Epidermal melanocyte (primary cell): ENCODE measurements at regions not wholly inside any gene's neighbourhood (a gene's known extent, or its start where the extent isn't known, plus 50 kb on each side); places are given as distances from the start of the nearest gene placed in this dataset.
"Not testable (repeated sequence)": the region's sequence is repeated elsewhere in the genome, so short reads cannot be mapped to it uniquely, and the experiment has no call there.

Experiments used
- DNase-seq: peaks from one replicate; pipeline ENCODE4 v3.0.0; 2011; ENCODE audit warnings: low spot score; ENCODE audit not compliant: insufficient read length

DNA sequence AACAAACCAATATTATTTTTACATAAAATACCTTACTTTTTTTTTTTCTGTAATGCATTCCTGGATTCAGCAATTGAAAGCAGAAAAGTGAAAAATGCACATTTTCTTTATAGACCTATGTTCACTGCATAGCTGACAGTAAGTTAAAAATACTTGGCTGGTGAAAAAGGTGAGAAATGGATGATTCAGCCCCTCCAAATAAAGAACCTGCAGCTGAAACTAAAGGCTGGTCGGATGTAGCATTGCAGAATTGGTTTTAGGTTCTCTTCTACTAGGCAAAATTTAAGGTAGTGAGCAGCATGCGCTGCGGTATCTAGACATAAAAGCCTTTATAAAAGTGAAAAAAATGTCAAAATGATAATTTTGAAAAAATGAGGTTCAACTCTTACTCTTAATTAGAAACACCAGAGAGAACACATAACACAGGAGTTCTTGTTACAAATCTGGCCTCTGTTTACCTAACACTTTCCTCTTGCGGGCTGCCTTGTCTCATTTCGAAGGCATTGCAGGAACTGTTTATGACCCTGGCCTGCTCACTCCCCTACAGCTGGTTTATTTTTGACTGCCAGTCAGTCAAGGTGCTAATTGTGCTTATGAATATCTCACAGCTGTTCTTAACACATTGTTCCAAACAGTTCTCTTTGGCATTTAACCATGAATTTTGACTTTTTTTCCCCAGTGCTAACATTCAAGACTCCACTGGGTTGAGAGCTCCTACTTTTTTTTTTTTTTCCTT lies 455.4 kb upstream of the TBL1XR1 start:
- no peak for DNase-seq

DNA sequence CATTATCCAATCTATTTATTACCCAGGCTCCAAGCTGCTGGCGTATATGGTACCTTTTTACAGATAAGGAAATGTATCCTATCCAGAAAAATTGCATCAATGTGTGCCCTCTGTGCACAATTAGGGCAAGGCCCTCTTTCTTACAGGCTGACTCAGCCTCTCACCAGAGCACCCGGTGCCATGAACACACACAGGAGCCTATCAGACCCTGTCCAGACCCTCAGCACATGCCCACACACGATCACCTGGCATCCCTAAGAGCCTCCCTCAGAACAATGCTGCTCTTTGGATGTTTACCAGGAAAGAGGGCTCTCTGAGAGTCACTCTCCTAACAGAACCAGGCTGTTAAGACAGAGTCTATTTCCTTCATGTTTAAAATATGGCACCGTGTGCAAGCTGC lies 460.0 kb upstream of the TBL1XR1 start:
- DNase-seq = no peak

DNA sequence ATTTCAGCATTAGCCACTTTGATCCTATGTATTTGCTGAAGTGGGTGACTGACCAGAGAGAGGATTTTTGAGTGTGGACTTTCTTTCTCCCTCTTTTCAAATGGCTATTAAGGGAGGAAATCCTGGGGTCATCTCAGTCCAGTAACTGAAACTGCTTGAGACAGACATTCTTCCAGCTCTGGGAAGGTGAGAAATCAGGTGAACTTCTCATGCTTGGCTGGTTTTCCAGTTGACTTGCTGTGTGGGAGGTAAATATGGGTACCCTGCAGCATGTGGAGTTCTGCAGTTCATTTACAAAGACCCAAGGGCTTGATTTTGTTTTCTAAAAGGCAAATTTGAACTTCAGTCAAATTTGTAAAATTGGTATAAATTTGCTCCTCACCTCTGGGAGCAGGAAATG lies 461.1 kb upstream of the TBL1XR1 start:
- DNase-seq = no peak

DNA sequence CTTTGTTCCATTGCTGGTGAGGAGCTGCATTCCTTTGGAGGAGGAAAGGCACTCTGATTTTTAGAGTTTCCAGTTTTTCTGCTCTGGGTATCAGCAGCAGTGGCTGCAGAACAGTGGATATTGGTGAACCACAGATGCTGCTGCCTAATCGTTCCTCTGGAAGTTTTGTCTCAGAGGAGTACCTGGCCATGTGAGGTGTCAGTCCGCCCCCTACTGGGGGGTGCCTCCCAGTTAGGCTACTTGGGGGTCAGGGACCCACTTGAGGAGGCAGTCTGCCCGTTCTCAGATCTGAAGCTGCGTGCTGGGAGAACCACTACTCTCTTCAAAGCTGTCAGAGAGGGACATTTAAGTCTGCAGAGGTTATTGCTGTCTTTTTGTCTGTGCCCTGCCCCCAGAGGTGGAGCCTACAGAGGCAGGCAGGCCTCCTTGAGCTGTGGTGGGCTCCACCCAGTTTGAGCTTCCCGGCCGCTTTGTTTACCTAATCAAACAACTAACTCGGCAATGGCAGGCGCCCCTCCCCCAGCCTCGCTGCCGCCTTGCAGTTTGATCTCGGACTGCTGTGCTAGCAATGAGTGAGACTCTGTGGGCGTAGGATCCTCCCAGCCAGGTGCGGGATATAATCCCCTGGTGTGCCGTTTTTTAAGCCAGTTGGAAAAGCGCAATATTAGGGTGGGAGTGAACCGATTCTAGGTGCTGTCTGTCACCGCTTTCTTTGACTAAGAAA lies 467.3 kb upstream of the TBL1XR1 start:
- not testable (repeated sequence) for DNase-seq

DNA sequence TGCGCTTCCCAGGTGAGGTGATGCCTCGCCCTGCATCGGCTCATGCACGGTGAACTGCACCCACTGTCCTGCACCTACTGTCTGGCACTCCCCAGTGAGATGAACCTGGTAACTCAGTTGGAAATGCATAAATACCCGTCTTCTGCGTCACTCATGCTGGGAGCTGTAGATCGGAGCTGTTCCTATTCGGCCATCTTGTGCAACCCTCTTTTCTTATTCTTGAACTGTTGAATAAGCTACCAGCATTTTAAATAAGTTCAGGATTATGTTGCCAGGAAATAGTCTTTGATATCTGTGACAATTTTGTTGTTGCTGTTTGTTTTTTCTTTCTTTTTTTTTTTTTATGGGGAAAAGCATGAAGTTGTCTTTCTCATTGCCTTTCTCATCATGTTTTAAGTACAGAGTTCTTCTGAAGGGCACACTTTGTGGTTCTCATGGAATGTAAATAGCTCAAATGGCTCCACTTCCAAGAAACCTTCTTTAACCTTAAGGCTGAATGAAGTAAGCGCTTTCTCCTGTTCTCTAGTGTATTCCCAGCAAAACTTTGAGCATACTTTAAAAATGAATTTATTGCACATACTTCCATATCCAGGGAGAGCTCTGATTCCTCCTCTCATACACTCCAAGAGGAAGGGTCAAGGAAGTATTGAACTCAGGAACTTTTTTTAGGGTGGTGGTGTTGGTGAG lies 468.0 kb upstream of the TBL1XR1 start:
- DNase-seq = no peak

DNA sequence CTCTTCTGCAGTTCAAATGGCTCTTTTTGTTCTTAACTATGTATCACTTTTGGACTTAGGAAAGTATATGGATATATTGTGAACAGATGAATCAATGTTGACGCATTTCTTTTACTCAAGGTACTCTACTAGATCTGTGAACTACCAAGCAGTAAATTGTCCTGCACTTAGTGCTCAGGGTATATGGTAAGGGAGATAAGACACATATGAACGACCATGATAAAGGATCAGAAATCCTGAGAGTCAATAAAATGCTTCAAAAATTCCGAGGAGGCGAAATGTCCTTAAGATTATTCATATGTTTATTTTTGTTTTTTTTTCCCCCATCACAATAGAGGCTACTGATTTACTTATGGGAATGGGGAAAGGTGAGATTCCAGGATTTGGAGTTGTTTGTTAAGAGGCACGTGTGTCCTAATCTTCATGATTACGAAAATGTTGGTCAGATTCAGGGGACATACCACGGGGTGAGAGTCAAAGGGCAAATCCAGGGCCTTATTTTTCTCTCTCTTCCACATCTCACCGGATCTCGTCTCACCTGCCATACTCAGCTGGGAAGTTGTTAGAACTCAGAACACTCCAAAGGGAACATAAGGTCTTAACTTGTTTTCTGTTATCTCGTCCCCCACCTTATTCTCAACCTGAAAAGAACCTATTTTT lies 475.1 kb upstream of the TBL1XR1 start:
- no peak for DNase-seq

DNA sequence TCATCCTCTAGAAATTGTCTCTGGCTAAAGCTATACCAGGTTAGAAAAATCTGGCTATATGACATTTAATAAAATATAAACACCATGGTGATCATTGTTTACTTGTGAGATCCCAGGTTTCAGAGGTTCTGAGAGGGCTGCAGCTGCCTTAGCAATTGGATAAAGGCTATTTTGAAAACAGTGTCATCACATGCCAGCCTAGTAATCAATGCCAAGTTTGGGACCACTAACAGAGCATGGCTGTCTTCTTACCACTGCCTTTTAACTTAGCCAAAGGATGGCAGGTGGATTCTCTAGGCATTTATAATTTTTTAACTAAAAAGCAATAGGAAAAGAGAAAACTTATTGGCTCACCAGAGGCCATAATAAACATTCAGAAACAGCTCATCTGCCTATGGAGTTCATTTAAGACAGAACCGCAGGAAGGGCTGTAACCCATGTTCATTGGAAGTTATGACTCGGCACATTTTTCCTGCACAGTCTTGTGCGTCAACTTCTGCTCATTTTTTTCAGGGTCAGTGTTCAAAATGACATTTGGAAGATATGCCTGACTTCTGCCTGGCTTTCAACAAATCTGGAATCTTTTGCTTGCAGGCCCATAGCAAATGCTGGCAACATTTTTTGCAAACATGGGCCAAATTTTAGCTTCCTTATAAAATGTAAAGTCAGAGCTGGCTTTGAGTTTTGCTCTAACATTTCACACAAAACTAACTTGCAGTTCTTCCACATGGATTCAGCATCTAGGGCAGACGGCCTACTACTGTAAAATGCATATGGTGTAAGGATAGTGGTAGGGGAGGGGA lies 476.0 kb upstream of the TBL1XR1 start:
- DNase-seq = no peak

DNA sequence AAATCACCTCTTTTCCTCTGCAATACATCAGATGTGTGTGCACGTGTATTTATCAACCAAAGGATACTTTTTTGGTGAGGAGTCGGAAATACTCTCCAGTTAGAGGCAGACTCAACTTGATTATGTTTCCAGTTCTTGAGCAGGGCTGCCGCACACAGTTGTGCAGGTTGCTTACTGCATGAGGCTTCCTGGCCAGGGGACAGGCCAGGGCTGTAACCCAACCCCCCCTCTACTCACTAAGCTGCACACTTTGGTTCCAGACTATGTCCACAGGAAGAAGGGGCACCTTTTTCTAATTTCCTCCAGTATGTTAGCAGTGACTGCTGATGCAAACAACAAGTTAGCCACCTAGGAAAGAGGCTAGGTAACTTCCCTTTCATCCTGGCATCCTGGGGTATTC lies 476.9 kb upstream of the TBL1XR1 start:
- DNase-seq = no peak

DNA sequence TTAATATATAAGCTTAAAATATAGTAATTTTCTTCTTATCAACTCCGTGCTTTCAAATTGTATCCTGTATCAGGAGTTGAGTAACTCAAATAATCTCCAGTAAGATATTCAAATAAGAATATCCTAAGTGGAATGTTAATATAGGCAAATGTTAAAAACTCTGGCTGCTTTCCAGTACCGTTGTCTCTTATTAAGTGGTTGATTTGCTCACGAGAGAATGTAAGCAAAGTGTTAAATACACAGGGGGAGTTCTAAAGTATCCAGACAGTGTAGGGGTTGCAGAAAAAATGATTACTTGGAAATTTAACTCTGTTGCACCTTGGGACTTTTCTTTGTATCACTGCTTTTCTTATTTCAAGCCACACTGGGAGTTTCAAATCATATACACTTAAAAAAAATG lies 478.9 kb upstream of the TBL1XR1 start:
- no peak for DNase-seq

DNA sequence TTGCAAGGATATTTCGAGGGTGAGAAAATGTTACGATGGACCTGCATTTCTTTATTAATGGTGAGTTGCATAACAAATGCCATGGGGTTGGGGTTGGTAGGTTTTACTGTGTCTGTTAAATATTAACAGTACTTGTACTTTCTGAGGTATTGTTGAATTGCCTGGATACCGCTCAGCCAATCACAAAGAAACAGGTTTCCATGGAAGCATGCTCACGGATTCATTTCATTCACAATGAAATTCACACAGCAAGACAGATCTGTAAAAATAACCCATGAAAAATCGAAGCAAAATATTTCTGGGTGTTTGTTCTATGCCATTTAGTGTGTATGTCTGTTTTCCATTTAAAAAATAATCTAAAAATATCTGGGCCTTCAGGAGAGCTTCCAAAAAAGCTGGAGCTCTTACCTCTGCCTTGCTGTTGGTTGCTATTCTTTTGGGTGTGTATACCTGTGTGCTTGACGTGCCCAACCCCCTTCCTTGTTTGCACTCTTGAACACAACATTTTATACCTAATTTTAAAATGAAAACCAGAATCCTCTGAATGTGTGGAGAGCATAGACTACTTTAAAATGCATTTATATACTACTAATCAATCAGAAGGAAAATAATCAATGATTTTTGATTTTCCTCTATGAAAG lies 479.8 kb upstream of the TBL1XR1 start:
- no peak for DNase-seq

DNA sequence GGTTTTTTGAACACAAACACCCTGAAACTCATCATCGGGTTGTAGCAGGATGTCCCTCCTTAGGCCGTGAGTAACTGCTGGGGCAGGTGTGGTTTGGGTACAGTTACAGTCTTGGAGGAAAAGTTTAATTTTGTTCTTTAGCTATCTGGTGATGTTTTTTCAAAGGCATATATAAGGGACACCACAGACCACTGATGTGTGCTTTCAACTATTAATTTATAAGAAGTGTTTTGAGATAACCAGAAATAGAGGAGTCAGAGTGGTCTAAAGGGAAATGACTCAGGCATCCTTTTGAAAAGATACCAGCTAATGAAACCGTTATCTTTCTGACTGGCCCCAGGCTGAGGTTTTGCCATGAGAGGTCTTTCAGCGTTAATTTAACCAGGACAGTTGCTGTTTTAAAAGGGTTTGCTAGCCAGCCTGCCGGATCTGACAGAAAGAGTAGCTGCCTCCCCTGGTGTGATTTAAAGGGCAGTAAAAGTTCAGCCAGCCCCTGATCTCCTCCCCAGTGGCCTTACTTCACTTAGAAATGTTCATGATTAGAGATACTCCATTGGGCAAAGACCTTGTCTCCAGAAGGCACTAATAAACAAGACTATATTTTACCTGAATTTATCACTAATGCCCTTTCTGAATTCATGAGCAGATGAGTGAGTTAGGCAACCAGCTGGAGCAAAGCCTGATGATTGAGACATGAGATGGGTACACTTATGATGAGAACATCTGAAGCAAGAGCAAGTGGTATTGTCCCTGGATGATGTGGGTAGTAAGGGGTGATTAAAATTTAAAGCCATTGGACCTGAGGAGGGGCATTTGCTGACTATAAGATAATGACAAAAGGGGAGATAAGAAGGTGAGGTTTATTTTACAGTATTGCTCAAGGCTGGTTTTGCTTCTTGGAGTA lies 482.5 kb upstream of the TBL1XR1 start:
- DNase-seq = no peak

DNA sequence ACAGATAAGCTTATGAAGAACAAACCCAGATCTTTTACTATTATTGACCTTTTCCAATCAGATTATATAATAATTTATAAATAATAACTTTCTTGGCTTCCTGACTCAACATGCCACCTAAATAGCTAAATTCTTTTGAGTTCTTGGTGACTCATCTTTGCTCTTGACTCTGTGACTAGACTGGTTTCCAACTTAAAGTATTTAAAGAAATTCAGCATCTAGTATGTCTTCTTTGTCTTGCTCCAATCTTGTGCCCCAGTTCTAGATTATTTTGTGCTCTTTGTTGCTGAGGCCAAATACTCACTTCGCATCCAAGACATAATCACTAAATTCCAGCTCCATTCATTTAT lies 483.2 kb upstream of the TBL1XR1 start:
- no peak for DNase-seq

DNA sequence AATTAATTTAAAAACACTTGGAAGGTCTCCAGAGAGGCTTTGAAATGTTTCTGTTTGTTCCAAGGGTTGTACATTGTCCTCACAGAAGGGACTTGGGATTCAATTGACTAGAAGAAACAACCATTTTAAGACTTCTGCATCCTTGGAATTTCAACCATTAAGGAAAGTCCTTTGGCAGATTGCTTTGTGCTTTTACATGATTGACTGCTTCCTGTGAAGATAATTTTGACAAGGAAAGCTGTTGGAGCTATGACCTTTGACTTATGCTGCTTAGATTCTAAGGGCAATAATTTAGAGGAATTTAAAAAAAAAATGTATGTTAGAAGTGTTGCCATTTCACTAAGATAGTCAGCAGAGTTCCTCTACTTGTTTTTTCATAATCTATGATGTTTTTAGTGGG lies 483.9 kb upstream of the TBL1XR1 start:
- DNase-seq = no peak

DNA sequence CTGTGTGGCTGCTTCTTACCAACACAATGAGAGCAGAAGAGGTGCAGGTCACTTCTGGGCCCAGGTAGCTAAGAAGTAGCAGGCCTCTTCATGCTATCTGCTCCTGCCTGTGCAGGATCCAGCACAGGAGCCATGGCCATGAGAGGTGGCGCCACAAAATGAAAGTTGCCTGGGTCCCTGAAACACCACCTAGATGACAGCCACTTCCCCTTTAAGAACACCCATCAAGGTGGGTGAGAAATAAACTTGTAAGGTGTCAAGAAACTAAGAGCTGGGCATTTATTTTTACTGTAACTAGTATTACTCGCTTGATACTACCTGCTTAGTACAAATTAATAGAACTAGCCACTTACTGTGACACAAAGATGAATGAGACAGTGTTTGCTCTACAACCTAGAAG lies 484.6 kb upstream of the TBL1XR1 start:
- DNase-seq = no peak

DNA sequence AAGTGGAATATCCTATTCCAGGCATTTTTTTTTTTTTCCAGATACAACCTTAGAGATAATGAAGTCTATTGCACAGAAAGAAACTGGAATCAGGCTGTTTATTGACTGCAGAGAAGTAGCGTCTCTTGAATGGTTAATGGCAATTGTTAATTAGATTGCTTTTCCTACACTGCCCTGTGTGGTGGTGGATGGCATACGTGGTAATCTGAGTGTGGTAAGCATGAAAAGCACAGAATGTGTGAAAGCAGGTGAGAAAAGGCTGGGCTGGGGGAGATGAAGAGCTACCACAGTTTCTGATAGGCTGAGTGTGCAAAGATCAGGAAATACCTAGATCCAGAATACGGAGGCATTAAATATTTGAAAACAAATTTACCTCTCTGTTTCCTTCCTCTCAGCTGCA lies 486.3 kb upstream of the TBL1XR1 start:
- no peak for DNase-seq

DNA sequence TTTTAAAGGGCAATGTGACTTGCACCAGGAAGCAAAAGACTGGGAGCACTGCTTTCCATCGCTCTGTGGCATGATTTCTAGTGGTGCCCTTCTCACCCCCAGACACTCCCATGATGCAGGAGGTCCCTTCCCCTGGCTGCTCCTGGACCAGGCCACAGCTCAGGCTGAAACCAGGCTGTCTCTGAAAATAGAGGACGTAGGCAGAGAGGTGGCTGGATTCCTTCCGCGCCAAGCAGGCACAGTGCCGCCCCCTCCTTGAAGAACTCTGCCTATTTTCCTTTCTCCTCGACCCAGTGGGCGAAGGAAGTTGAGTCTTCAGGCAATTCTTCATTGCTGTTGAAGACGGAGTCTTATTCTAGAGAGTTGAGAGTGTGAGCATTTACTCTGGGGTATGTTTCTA lies 489.4 kb upstream of the TBL1XR1 start:
- DNase-seq = no peak

DNA sequence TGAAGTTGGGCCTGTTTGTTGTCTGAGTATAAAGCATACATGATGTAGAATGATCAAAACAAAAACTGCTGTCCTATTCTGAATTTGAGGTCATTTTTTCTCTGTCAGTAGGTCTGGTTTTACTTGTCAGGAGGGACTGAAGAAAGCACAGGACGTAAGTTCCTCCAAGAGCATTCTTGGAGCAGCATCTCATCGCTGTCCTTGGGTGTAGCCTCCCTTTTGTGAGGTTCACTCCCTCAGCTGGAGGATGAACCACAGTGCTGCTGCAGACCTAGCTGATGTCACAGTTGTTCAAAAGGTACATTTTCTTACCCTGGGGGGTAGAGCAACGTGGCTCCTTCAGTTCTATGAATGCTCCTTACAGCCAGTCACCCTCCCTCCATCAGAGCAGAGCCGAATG lies 490.0 kb upstream of the TBL1XR1 start:
- DNase-seq = no peak

DNA sequence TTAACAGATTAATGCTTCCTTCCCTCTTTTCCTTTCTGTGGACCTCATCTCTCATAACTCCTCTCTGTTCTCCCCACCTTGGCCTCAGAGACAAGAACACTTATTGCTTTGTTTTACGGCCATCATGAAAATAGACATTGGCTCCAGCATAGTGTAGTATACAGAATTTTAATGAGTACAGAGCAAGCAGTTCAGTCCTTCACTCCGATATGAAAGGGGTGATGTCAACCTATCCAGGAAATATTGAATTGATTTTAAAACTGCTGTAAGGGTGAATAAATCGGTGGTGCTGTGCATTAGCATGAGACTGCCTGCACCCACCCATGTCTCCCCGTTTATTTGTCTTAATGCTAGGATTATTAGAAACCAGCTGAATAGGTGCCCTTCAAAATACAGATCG lies 490.9 kb upstream of the TBL1XR1 start:
- no peak for DNase-seq

DNA sequence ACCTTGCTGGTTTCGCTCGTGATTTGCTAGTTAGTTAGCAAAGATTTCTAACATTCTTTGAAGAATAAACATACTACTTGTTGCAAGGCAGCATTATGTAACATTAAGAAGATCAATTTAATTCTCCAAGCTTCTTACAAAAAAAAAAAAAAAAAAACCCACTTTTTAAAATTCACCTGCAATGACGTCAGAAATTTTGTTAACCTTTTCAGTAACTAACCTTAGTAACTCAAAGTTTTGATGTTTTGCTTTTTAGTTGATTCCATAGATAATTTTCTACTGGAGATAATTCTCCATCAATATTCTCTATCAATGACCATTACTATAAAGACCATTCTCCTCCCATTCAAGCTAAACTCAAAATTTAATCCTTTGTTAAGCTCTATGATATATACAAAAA lies 491.8 kb upstream of the TBL1XR1 start:
- DNase-seq = no peak

DNA sequence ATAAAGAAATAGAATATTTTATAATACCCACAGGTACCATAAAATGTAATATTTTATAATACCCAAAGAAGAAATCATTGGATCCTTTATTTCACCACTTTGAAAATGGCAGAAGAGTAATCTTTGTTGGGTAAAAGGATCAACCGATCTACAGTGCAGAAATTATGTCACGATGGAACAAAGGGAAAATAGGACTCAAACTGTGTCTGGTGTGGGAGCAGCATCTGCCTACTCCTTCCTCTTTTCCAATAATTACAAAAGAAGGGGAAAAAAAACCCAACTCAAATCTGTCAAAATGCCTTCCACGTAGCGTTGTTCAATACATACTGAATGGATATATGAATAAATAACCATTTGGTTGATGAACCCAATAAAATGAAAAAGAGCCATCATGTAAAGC lies 492.6 kb upstream of the TBL1XR1 start:
- DNase-seq = no peak
